ENCODE measurements at regions not wholly inside any gene's neighbourhood (a gene's known extent, or its start where the extent isn't known, plus 50 kb on each side); places are given as distances from the start of the nearest gene placed in this dataset.
"Not testable (repeated sequence)": the region's sequence is repeated elsewhere in the genome, so short reads cannot be mapped to it uniquely, and the experiment has no call there.

- DNase-seq = no peak
Measured at GRCh38 chr6:44036699-44037101, 90.6 kb downstream of the MRPL14 start.

DNA sequence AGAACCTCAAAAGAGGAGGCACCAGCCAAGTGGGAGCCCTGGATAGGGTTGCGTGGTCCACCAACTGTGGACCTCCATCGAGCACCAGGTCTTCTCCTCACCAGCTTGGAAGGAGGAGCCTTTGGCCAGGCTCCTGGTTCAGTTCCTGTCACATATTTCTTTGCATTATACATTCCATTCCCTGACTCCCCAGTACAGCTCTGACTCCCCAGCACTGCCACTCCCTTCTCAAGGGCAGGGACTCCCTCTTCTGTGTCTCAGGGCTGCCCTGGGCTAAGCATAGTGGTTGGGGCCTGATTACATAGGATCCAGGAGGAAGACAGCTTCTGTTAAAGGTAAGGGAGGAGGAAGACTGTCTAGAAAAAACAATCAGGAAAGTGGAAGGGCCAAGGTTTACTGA lies 91.1 kb downstream of the MRPL14 start:
- no peak for DNase-seq

DNA sequence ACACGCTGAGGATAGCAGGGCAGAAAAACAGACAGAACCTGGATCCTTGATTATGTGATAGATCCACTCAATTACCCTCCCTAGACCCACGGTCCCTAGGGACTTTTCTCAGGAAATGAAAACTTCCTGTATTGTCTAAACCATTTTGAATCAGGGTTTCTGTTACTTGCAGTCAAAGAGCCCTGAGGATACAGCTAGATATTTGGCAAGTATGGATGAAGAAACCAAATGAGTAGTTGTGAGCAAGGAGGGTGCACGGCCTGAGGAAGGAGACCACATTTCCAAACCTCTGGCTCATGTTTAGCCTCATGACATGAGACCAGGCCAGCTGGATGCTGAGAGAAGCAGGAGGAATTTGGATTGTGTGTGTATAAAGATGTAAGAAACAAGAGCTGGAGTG lies 91.6 kb downstream of the MRPL14 start:
- DNase-seq = no peak

GRCh38 chr6:44034931-44035345 lies 92.3 kb downstream of the MRPL14 start:
- no peak for DNase-seq

DNA sequence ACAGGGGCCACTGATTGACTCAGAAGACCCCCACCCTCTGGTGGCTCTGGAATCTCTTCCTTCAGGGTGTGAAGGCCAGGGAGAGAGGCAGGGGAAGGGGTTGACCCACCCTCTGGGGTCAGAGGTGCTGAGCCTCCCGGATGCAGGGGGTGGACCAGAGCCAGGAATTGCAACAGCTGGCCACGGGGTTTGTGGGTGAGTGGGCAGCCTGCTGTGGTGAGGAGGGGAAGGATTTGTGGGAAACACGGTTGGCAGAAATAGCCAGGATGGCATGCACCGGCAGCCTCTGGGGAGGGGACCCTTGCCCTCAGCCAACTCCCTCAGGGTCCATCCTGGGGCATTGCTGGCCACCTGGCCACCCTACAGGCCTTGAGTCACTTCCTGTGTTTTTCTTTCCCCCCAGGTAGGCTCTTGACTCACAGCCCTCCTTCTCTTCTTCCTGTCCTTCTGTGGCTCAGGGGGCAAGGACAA lies 92.8 kb downstream of the MRPL14 start:
- no peak for DNase-seq

DNA sequence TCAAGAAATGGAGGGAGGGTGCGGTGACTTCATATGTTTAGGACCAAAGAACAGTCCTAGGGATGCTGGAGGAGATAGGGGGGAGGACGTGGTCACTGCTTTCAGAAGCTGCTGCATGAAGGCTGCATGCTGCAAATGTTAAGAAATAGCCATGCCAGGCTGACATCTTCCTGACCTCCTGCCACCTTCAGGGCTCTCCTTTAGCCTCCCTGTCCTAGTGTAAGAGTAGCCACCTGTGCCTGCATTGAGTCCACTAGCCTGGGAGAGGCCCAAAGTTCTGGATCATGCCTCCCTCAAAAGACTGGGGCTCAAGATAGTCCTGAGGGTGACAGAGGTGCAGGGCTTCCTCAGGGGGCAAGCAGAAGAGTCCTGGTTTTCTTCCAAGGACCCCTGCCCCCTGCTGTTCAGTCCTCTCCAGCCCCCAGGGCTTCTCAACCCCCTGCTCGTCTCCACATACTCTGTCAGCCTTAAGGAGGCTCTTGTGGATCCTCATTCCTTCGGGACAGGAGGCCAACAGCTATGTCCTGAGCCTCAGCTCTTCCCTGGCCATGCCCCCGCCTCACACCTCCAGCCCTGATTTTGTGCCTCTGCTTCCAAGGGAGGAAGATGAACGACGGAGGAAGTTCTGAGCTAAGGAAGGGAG lies 96.3 kb downstream of the MRPL14 start:
- DNase-seq = no peak

DNA sequence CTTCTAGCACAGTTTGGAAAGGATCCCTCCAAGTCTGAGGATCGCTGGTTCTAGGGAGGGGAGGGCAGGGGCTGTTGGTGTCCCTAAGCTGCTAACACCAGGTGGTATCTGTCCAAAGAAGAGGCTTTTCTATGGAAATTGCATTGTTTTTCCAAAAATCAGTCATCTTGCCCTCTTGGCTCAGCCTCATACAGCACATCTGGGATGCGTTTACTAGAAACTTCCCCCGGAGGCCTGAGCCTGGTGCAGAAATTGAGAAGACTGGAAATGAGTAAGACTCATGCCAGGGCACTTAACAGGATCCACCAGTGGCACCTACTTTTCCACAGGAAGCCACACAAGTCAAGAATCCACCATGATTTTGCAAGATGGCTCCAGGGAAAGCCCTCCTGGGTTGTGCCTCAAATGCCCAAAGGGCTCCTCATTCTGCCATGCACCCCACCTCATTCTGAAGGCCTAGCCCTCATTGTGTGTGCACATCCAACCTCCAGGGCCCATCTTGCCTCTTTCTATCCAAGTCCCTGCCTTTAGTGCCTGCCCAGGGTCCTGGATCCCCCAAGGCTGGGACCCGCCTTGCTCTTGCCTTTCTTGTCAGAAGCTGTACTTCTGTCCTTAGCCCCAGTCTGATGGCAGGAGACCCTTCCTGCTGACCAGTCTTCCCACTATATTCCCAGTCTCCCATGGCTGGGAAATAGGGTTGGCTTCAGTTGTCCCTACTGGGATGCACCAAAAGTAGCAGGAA lies 97.6 kb downstream of the MRPL14 start:
- no peak for DNase-seq

DNA sequence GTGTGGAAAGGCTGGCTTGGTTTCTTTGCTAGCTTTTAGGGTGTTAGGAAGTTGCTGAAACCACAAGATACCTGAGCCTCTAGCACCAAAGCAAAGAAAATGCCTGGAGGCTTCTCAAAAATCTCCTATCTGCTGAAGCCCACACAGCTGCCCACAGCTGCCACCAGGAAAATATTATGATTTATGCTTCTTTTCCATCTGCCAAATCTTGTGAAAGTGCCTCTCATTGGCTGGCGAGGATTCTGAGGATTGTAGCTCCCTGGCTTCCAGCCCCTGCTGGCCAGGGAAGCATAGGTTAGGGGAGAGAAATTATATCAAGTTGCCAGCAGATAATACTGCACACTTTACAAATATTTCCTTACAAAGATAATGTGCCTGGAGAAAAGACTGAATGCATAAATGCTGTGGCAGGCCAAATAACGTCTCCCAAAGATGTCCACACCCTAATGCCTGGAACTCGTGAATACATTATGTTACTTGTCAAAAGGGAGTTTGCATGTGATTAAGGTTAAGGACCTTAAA lies 98.4 kb downstream of the MRPL14 start:
- no peak for DNase-seq

- no peak for DNase-seq
Measured at GRCh38 chr6:44025226-44025625, 102.0 kb downstream of the MRPL14 start.

DNA sequence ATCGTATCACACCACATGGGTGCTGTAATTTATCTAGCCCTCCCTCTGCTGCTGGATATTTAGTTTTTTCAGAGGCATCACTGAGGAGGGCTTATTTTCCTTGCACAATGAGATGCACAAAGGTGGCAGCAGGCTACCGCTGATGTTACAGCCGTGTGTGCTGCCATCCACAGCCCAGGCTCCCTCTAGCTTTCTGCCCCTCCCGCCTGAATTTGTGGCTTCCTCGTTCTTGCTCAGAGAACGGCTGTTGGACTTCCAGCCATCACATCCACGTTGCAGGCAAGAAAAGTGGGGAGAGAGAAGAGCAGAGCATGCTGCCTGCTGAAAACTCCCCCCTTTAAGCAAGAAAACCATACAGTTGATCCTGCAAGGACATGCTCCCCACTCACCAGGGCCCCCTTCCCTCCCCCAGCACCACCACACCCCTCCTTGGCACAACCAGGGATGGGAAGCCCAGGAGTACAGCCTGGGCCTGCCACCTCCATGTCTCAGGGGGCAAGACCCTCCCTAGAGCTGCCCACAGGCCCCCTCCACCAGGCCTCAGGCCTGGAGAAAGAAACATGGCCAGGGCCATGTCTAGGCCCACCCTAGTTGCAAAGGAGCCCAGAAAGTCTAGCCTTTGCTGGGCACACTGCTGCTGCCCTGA lies 102.6 kb downstream of the MRPL14 start:
- no peak for DNase-seq

GRCh38 chr6:44023586-44024454 lies 103.4 kb downstream of the MRPL14 start:
- no peak for DNase-seq

GRCh38 chr6:44022671-44023352 lies 104.4 kb downstream of the MRPL14 start:
- no peak for DNase-seq

DNA sequence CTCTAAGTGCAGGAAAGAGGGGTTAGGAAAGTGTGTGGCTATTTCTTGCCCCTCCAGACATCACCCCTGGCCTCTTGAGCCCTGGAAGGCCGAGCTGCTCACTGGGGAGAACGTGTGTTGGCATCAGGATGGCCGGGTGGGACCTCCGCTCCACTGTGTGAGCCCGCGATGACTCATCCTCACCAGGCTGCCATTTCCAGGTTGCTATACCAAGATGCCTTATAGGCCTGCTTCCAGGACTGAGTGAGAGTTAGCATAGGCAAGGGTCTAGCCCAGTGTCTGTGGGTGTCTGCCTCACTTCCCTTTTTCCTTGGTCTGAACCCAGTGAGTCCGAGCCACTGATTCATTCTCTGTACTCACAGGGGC lies 105.0 kb downstream of the MRPL14 start:
- DNase-seq = no peak

- no peak for DNase-seq
Measured at GRCh38 chr6:44021589-44022295, 105.5 kb downstream of the MRPL14 start.

DNA sequence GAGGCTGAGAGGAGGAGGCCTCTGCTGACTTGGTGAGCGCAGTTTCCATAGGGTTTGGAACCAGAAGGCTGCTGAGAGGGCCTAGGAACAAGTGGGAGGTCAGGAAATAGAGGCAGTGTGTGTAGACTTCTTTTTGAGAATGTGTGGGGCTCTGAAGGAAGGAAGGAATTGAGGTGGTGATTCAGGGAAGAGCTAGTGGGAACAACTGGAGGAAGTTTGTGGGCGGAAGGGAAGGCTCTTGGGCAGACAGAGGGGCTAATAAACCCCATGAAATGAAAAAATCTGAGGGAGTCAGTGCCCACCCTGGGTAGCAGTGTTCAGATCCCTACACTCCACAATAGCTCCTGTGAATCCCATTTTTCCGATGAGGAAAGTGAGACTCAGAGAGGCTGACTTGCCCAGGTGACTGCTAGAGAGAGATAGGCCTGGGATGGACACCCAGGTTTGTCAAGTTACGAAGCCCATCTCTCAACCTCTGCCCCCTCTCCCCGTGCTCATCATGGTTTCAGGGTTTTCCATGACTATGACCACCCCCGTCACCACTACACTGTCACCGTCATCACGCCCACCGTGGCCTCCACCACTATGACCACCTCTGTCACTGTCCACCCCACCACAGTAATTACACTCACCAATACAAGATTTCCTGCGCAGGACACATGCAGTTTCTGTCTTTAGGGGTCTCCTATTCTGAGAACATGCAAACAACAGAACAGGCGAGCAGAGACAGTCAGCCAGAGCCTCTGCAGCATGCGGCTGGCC lies 106.4 kb downstream of the MRPL14 start:
- DNase-seq = no peak

GRCh38 chr6:44020148-44020547 lies 107.1 kb downstream of the MRPL14 start:
- no peak for DNase-seq

GRCh38 chr6:44017307-44017706 lies 109.9 kb downstream of the MRPL14 start:
- not testable (repeated sequence) for DNase-seq

GRCh38 chr6:44016131-44016870 lies 111.0 kb downstream of the MRPL14 start:
- DNase-seq = no peak

DNA sequence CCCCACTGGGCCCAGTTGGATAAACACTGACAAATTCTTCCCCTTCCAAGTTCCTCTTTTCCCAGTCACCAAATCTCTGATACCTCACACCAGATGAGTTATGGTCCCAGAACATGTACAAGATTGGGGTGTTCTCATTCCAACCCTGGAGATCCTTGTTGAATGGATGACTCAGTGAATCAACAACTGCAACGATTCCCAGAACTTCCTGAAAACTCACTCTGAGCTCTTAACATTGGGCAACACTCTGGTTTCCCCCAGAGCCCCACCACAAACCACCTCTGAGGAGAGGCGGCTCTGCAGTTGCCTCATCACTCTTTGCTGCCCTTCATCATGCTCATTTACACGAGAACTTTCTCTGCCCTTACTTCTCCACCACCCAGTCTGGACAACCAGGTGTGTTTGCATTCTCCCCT lies 115.2 kb downstream of the MRPL14 start:
- DNase-seq = no peak

DNA sequence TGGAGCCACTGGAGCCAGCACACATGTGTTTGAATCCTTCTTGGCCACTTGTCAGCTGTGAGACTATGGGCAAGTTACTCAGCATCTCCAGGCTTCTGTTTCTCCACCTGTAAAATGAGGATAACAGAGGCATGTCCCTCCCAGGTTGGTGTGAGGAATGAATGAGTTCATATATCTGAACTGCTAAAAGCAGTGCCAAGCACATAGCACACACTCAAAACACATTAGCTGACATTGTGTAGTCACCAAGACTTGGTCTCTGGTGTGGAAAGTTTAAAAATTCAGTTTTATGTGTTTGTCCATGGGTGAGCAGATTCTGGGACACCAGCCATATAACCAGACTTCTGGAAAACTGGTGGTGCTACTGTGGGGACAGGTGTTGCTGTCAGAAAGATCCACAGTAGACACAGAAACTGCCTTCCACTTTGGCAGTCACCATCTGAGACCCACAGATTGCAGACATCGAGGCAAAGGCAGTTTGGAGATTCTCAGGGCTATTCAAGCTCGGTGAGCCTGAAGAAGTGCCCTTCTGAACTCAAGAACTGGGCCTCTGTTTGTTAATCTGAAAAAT lies 115.8 kb downstream of the MRPL14 start:
- DNase-seq = no peak

Measured in SHP77 treated with DMSO at 0.1 percent for 48 hours (cell line).